SK-N-SH (cell line): ENCODE measurements at regions not wholly inside any gene's neighbourhood (a gene's known extent, or its start where the extent isn't known, plus 50 kb on each side); places are given as distances from the start of the nearest gene placed in this dataset.

ENCODE experiments used
- CHD2 ChIP-seq: fragments of 150-350 bp; IDR thresholded peaks from 2 replicates; pipeline ENCODE4 v1.6.1; 2018; ENCODE audit warnings: low read length; ENCODE audit not compliant: partially characterized antibody
- CTCF ChIP-seq: fragments of 200-600 bp; sonication (generic); IDR thresholded peaks from 2 replicates; pipeline ENCODE4 v1.6.1; 2017; ENCODE audit warnings: antibody characterized with exemption, mild to moderate bottlenecking, moderate library complexity
- ELF1 ChIP-seq: IDR thresholded peaks from 2 replicates; pipeline ENCODE4 v1.4.0; 2012
- FOXJ3 ChIP-seq: sonication (generic); formaldehyde crosslinking; IDR thresholded peaks from 2 replicates; pipeline ENCODE4 v1.5.1; 2020; ENCODE audit warnings: mild to moderate bottlenecking, missing genetic modification reagents
- JUND ChIP-seq: IDR thresholded peaks from 2 replicates; pipeline ENCODE4 v1.4.0; 2012
- RAD21 ChIP-seq: IDR thresholded peaks from 2 replicates; pipeline ENCODE4 v1.6.1; 2012; ENCODE audit warnings: mild to moderate bottlenecking, low read length
- RFX5 ChIP-seq: IDR thresholded peaks from 2 replicates; pipeline ENCODE4 v1.6.1; 2012; ENCODE audit warnings: mild to moderate bottlenecking, improper control_type of control experiment, low read length
- TAF1 ChIP-seq: IDR thresholded peaks from 2 replicates; pipeline ENCODE4 v1.6.1; 2012; ENCODE audit warnings: low read depth, mild to moderate bottlenecking, low read length, moderate library complexity, borderline replicate concordance

DNA sequence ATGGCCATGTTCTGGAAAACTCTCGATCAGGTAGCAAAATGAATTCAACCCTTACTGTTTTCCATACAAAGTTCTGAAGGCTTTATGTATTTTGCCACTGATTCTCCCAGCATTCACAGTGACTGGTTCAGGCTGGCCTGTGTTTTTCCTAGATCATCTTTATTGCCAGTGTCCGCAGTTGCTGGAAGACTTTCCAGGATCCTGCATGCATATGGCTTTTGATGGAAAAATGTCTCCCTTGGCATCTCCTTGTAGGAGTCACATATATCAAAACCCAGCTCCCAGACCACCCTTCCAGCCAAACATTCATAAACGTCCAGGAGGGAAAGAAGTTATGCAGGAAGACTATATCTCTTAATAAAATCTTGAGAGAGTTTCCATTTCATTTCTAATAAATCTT, 588.8 kb downstream of the MAFB start:
- TF ChIP-seq CTCF (no peak), TAF1 (no peak), CHD2 (no peak), FOXJ3 (no peak), RAD21 (no peak), RFX5 (no peak), JUND (no peak), ELF1 (no peak)
